Cardiac fibroblast (primary cell): ENCODE measurements at regions not wholly inside any gene's neighbourhood (a gene's known extent, or its start where the extent isn't known, plus 50 kb on each side); places are given as distances from the start of the nearest gene placed in this dataset.

Experiments
- DNase-seq, 2 donors: peaks; one replicate each; pipeline versions ENCODE4 v3.0.0 to v3.0.0-alpha.2; 2010; ENCODE audit warnings: low read depth in 2 of 2
- H3K4me3 ChIP-seq, 2 donors: replicated peaks in 1 of 2; 1 replicate in 1 of 2; 2 replicates in 1 of 2; pipeline ENCODE4 v1.5.1; 2011; ENCODE audit warnings: low read depth in 2 of 2, low read length in 2 of 2, mild to moderate bottlenecking in 2 of 2, moderate library complexity in 1 of 2
- TF ChIP-seq, protein P1 (sequence below): IDR thresholded peaks from one replicate; pipeline ENCODE4 v1.5.1; 2011; ENCODE audit warnings: low read depth, mild to moderate bottlenecking, low read length, inconsistent platforms

DNA sequence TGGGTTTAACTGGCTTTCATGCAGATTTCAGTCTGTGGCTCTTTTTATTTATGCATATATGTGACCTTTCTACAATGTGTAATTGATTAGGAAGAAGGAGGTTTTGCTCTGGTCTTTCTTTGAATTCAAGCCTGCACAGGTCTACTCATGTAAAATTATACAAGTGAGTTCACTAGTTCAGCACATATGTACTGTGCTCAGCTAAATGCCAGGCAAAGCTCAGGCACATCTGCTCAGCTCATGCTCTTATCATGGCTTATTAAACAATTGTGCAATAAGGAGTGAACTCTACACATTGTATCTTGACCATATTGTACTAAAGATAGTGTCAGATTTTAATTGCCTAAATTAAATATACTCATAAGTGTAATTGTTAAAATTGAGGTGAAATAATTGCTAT lies 378.4 kb downstream of the ADGRL2 start:
- TF ChIP-seq, protein P1, sequence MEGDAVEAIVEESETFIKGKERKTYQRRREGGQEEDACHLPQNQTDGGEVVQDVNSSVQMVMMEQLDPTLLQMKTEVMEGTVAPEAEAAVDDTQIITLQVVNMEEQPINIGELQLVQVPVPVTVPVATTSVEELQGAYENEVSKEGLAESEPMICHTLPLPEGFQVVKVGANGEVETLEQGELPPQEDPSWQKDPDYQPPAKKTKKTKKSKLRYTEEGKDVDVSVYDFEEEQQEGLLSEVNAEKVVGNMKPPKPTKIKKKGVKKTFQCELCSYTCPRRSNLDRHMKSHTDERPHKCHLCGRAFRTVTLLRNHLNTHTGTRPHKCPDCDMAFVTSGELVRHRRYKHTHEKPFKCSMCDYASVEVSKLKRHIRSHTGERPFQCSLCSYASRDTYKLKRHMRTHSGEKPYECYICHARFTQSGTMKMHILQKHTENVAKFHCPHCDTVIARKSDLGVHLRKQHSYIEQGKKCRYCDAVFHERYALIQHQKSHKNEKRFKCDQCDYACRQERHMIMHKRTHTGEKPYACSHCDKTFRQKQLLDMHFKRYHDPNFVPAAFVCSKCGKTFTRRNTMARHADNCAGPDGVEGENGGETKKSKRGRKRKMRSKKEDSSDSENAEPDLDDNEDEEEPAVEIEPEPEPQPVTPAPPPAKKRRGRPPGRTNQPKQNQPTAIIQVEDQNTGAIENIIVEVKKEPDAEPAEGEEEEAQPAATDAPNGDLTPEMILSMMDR: no peak
- H3K4me3 ChIP-seq: no peak overlapping the region
- DNase-seq: no peak

DNA sequence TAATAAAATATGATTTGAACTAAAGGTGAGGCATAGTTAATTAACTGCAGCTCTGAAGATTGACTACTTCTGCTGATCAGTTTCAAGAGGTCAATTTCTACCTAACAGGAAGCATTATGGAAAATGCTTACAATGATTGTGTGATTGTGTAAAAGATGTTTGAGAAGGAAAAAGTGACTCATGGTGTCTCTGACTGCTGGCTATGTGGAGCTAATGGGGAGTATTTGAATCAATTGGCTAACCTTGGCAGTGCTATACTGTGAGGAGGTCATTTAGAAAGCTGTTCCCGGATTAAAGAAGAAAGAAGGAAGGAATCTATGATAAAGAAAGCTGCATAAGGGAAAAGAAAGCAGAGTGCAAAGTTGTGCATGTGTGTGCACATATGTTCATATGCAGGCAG lies 376.5 kb downstream of the ADGRL2 start:
- H3K4me3 ChIP-seq: no peak overlapping the region
- TF ChIP-seq, protein P1: no peak
- DNase-seq: peak; percentile 50 to 64

DNA sequence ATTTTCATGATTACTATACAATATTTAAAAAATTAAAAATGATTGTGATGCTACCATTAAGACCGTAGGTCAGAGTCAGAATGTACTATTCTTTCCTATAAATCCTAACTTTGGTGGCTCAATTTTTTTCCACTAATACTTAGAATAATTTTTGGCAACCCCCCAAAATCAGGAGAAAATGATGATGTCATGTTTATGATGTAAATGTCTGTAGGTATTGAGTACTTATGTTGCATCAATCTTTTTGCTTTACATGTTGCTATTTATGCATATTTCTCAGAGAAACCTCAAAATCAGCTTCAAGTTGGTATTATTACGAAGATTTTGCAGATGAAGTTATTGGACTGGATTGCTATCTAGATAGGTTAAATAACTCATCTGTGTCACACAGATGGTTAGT lies 371.2 kb downstream of the ADGRL2 start:
- TF ChIP-seq, protein P1: no peak
- no peak overlapping the region for H3K4me3 ChIP-seq
- no peak for DNase-seq

DNA sequence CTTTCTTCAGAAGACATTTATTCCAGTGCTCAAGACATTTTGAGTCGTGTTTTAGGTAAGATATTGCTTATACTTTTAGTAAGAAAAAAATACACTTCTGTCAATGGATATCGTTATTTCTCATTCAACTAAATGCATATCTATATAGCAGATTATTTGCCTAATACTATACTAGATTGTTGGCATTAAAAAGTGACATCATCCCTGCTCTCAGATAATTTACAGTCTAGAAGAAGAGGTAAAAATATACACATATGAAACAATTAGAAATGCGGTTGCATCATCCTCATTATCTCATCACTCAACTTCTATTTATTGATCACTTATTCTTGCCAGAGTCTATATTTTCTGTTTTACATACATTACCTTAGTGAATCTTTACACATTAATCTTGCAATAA lies 367.7 kb downstream of the ADGRL2 start:
- TF ChIP-seq, protein P1: no peak
- no peak overlapping the region for H3K4me3 ChIP-seq
- no peak for DNase-seq

DNA sequence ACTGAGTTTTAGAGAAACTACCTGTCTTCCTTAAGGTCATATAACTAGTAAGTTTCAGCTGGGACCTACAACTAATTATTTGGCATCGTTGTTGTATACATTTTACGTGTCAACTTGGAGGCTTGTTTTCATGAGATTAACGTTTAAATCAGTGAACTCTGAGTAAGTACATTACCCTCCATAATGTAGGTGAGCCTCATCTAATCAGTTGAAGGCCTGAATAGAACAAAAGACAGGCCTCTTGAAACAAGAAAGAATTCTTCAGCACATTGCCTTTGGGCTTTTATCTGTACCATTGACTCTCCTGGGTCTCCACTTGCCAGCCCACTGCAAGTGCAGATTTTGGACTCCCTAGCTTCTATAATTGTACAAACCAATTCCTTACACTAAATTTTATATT lies 364.6 kb downstream of the ADGRL2 start:
- TF ChIP-seq, protein P1: no peak
- no peak overlapping the region for H3K4me3 ChIP-seq
- DNase-seq: no peak

DNA sequence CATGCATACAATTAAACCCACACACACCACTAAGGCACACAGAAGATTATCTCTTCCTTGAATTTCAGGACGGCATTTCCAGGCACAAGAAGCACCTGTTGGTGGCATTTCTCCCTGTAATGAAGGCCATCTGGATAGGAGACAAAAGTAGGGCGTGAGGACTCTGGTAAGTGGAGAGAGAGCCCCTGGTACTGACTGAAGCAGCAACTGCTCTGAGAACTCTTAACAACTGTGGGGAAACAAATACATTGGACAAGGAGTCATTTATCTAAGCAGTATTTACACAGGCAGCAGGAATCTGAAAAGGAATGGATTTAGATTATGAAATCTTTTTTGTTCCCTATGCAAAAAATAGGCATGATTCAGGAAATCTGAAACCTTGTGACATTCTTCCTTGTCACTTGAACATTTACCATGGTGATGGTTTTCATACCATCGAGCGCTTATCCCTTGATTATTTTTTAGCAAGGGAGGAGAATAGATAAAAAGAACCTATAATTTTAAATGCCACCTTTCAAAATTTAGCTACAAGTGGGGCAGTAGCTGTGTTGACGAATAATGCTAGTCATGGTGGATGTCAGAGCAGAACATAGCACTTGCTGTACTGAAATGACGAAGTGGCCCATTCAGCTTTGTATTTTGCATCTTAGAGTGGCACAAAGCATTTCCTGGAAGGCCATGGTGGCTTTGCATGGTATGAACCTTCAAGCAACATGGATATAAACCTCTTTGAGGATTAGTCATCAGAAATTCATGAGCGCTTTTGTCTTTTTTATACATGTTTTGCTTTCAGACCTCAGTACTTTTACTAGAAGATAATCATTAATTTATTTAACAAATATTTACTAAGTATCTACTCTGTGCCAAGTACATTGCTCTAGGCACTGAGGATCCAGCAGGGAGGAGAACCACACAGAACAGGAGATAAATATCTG lies 362.0 kb downstream of the ADGRL2 start:
- no peak for DNase-seq
- no peak overlapping the region for H3K4me3 ChIP-seq
- TF ChIP-seq, protein P1: no peak
